Endodermal cell (in vitro differentiated cells): ENCODE measurements at regions not wholly inside any gene's neighbourhood (a gene's known extent, or its start where the extent isn't known, plus 50 kb on each side); places are given as distances from the start of the nearest gene placed in this dataset.
A peak's percentile ranks its signal among the peaks of the same experiment; 100 is the strongest.

Experiments
- DNase-seq: peaks from one replicate; pipeline ENCODE4 v3.0.0-alpha.2; 2017
- H3K27ac ChIP-seq: 2 replicates; pipeline ENCODE4 v1.5.1; 2013; ENCODE audit warnings: mild to moderate bottlenecking, low read depth, low read length, moderate library complexity
- H3K27me3 ChIP-seq: 2 replicates; pipeline ENCODE4 v1.6.1; 2013; ENCODE audit warnings: mild to moderate bottlenecking, low read length, moderate library complexity; ENCODE audit not compliant: insufficient read depth, control insufficient read depth, poor library complexity, severe bottlenecking
- H3K36me3 ChIP-seq: 2 replicates; pipeline ENCODE4 v1.7.0; 2013; ENCODE audit warnings: mild to moderate bottlenecking, low read length, moderate library complexity; ENCODE audit not compliant: control insufficient read depth, insufficient read depth
- H3K4me1 ChIP-seq: one replicate; pipeline ENCODE4 v1.7.0; 2013; ENCODE audit warnings: low read length; ENCODE audit not compliant: control insufficient read depth, insufficient read depth
- H3K4me3 ChIP-seq: 2 replicates; pipeline ENCODE4 v1.5.1; 2013; ENCODE audit warnings: mild to moderate bottlenecking, low read length, moderate library complexity
- H3K9ac ChIP-seq: 2 replicates; pipeline ENCODE4 v1.6.1; 2013; ENCODE audit warnings: mild to moderate bottlenecking, low read length, moderate library complexity; ENCODE audit not compliant: poor library complexity, severe bottlenecking; ENCODE audit errors: extremely low read depth
- H3K9me3 ChIP-seq: 2 replicates; pipeline ENCODE4 v1.6.1; 2013; ENCODE audit warnings: mild to moderate bottlenecking, low read length, moderate library complexity; ENCODE audit not compliant: control insufficient read depth
- H3K27ac Mint-ChIP-seq: 2 replicates; pipeline ENCODE4 v1.8.0; 2020; ENCODE audit warnings: mixed read lengths
- H3K27me3 Mint-ChIP-seq: 2 replicates; pipeline ENCODE4 v1.8.0; 2021; ENCODE audit warnings: mild to moderate bottlenecking, mixed read lengths; ENCODE audit not compliant: insufficient read depth
- H3K36me3 Mint-ChIP-seq: 2 replicates; pipeline ENCODE4 v1.8.0; 2020; ENCODE audit warnings: low read depth, mixed read lengths
- H3K4me1 Mint-ChIP-seq: 2 replicates; pipeline ENCODE4 v1.8.0; 2020; ENCODE audit warnings: mixed read lengths
- H3K4me3 Mint-ChIP-seq: 2 replicates; pipeline ENCODE4 v1.8.0; 2020; ENCODE audit warnings: mild to moderate bottlenecking, moderate library complexity, mixed read lengths
- H3K9me3 Mint-ChIP-seq: 2 replicates; pipeline ENCODE4 v1.8.0; 2020; ENCODE audit warnings: mild to moderate bottlenecking, mixed read lengths
- WGBS, 2 experiments: methylation state at CpG; one replicate each; pipeline versions ENCODE4 v1.1.5 to v1.1.7; 2013; ENCODE audit warnings: missing lambda C conversion rate in 2 of 2, mixed read lengths in 1 of 2; ENCODE audit not compliant: insufficient coverage in 1 of 2, insufficient read length in 1 of 2; 5-methylcytosine and 5-hydroxymethylcytosine counted together
- TF ChIP-seq, protein P1 (sequence below): fragments of 200-600 bp; sonication (generic); conservative IDR thresholded peaks from 2 replicates; pipeline ENCODE4 v1.5.0; 2021; ENCODE audit warnings: antibody characterized with exemption, mild to moderate bottlenecking

GRCh38 chr15:35751413-35752133 is 205.6 kb upstream of the DPH6 start:
- no peak overlapping the region for H3K4me3 ChIP-seq
- DNase-seq = peak; percentile 92
- 45 to 47% methylated on average over 10 to 14 of the region's 14 CpGs for WGBS, 2 experiments
- no peaks in the 10 kb centered on the region for H3K36me3 ChIP-seq
- no peaks in the 10 kb centered on the region for H3K27me3 Mint-ChIP-seq
- TF ChIP-seq, protein P1, sequence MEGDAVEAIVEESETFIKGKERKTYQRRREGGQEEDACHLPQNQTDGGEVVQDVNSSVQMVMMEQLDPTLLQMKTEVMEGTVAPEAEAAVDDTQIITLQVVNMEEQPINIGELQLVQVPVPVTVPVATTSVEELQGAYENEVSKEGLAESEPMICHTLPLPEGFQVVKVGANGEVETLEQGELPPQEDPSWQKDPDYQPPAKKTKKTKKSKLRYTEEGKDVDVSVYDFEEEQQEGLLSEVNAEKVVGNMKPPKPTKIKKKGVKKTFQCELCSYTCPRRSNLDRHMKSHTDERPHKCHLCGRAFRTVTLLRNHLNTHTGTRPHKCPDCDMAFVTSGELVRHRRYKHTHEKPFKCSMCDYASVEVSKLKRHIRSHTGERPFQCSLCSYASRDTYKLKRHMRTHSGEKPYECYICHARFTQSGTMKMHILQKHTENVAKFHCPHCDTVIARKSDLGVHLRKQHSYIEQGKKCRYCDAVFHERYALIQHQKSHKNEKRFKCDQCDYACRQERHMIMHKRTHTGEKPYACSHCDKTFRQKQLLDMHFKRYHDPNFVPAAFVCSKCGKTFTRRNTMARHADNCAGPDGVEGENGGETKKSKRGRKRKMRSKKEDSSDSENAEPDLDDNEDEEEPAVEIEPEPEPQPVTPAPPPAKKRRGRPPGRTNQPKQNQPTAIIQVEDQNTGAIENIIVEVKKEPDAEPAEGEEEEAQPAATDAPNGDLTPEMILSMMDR = peak; percentile 88
- no peaks in the 10 kb centered on the region for H3K9me3 ChIP-seq
- H3K27ac Mint-ChIP-seq = no peak overlapping the region
- H3K4me1 ChIP-seq = no peaks in the 10 kb centered on the region
- no peaks in the 10 kb centered on the region for H3K4me1 Mint-ChIP-seq
- H3K27me3 ChIP-seq = no peaks in the 10 kb centered on the region
- H3K27ac ChIP-seq = no peak overlapping the region
- no peak overlapping the region for H3K4me3 Mint-ChIP-seq
- no peaks in the 10 kb centered on the region for H3K9me3 Mint-ChIP-seq
- no peaks in the 10 kb centered on the region for H3K36me3 Mint-ChIP-seq
- no peak overlapping the region for H3K9ac ChIP-seq

GRCh38 chr15:35752134-35752466 is 206.1 kb upstream of the DPH6 start:
- Histone ChIP-seq H3K27me3 (no peaks in the 10 kb centered on the region), H3K4me1 (no peaks in the 10 kb centered on the region), H3K9me3 (no peaks in the 10 kb centered on the region), H3K36me3 (no peaks in the 10 kb centered on the region), H3K9ac (no peak overlapping the region), H3K4me3 (no peak overlapping the region), H3K27ac (no peak overlapping the region)
- DNase-seq = no peak
- H3K4me1 Mint-ChIP-seq = no peaks in the 10 kb centered on the region
- H3K36me3 Mint-ChIP-seq = no peaks in the 10 kb centered on the region
- H3K9me3 Mint-ChIP-seq = no peaks in the 10 kb centered on the region
- 93 to 100% methylated on average over 3 to 5 of the region's 5 CpGs for whole genome bisulfite sequencing, 2 experiments
- H3K27me3 Mint-ChIP-seq = no peaks in the 10 kb centered on the region
- TF ChIP-seq, protein P1 = no peak
- H3K27ac Mint-ChIP-seq = no peak overlapping the region
- no peak overlapping the region for H3K4me3 Mint-ChIP-seq

DNA sequence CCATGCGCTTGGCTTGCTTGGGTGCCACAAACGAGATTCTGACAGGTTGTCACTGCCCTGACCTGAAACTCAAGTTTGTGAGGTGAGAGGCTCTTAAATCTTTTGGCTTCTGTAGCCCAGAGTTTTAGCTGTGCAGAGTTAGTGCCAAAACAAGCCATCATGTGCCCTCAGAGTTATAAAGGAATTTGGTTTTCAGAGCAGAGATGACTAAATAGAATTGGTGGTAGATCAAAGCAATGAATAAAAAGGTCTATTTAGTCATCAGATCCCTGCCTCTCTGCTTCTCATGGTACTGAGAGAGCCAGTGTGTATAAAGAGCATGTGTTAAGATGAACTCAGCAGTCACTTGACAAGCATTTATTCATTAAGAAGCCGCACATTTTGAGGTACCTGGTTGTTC is 207.5 kb upstream of the DPH6 start:
- no peaks in the 10 kb centered on the region for H3K27me3 Mint-ChIP-seq
- 91 to 100% methylated on average over 3 of the region's 3 CpGs for WGBS, 2 experiments
- Histone ChIP-seq H3K27ac (no peak overlapping the region), H3K9ac (no peak overlapping the region), H3K9me3 (no peaks in the 10 kb centered on the region), H3K27me3 (no peaks in the 10 kb centered on the region), H3K4me3 (no peak overlapping the region), H3K4me1 (no peaks in the 10 kb centered on the region), H3K36me3 (no peaks in the 10 kb centered on the region)
- no peak overlapping the region for H3K4me3 Mint-ChIP-seq
- DNase-seq = no peak
- peaks cover 5% of the 10 kb centered on the region for H3K4me1 Mint-ChIP-seq
- H3K36me3 Mint-ChIP-seq = no peaks in the 10 kb centered on the region
- no peak overlapping the region for H3K27ac Mint-ChIP-seq
- H3K9me3 Mint-ChIP-seq = no peaks in the 10 kb centered on the region
- TF ChIP-seq, protein P1 = no peak
